K562 (cell line): ENCODE measurements at regions not wholly inside any gene's neighbourhood (a gene's known extent, or its start where the extent isn't known, plus 50 kb on each side); places are given as distances from the start of the nearest gene placed in this dataset.
A peak's percentile ranks its signal among the peaks of the same experiment; 100 is the strongest.

Experiments used
- CHD4 ChIP-seq: fragments of 200-600 bp; sonication (generic); IDR thresholded peaks from 3 replicates; pipeline ENCODE4 v1.6.1; 2012; ENCODE audit warnings: low read depth, mild to moderate bottlenecking, mixed read lengths, low read length, inconsistent platforms; ENCODE audit not compliant: insufficient read depth, insufficient replicate concordance, poor library complexity, severe bottlenecking
- CREB5 ChIP-seq: fragments of 250-450 bp; sonication (Bioruptor Pico); IDR thresholded peaks from 2 replicates; pipeline ENCODE4 v1.5.0; 2020; ENCODE audit warnings: mild to moderate bottlenecking
- GABPB1 ChIP-seq: sonication (generic); formaldehyde crosslinking; IDR thresholded peaks from 2 replicates; pipeline ENCODE4 v1.8.0; 2022; ENCODE audit warnings: mild to moderate bottlenecking, missing genetic modification reagents
- GATAD2A ChIP-seq: fragments of 450-650 bp; IDR thresholded peaks from 2 replicates; pipeline ENCODE4 v1.6.1; 2017
- HIVEP1 ChIP-seq: fragments of 250-450 bp; sonication (Bioruptor Pico); IDR thresholded peaks from 2 replicates; pipeline ENCODE4 v1.4.0; 2020; ENCODE audit warnings: mild to moderate bottlenecking
- HMG20A ChIP-seq: fragments of 450-650 bp; formaldehyde crosslinking; conservative IDR thresholded peaks from 2 replicates; pipeline ENCODE4 v1.4.0; 2020; ENCODE audit warnings: mild to moderate bottlenecking, mixed read lengths
- LARP7 ChIP-seq: fragments of 450-650 bp; IDR thresholded peaks from 2 replicates; pipeline ENCODE4 v1.6.1; 2016
- MCM2 ChIP-seq: fragments of 450-650 bp; IDR thresholded peaks from 2 replicates; pipeline ENCODE4 v1.6.1; 2017; ENCODE audit warnings: low read depth, mild to moderate bottlenecking
- SETDB1 ChIP-seq: IDR thresholded peaks from one replicate; pipeline ENCODE4 v1.6.1; 2012; ENCODE audit warnings: low read length, control low read depth, inconsistent platforms
- STAT5B ChIP-seq: fragments of 250-450 bp; sonication (Bioruptor Pico); IDR thresholded peaks from 2 replicates; pipeline ENCODE4 v1.8.0; 2021; ENCODE audit warnings: mild to moderate bottlenecking, inconsistent platforms
- U2AF1 ChIP-seq: fragments of 200-400 bp; formaldehyde crosslinking; optimal IDR thresholded peaks from 2 replicates; pipeline ENCODE3; 2017; ENCODE audit warnings: mild to moderate bottlenecking, low read depth, low read length, moderate library complexity
- U2AF2 ChIP-seq: fragments of 200-400 bp; formaldehyde crosslinking; optimal IDR thresholded peaks from 2 replicates; pipeline ENCODE3; 2017; ENCODE audit warnings: low read depth, mild to moderate bottlenecking, low read length
- ZBTB1 ChIP-seq: sonication (generic); formaldehyde crosslinking; IDR thresholded peaks from 2 replicates; pipeline ENCODE4 v1.8.1; 2023; ENCODE audit warnings: missing genetic modification reagents, low read depth, mild to moderate bottlenecking, borderline replicate concordance
- ZNF431 ChIP-seq: sonication (generic); formaldehyde crosslinking; IDR thresholded peaks from 2 replicates; pipeline ENCODE4 v1.8.0; 2022; ENCODE audit warnings: mild to moderate bottlenecking, missing genetic modification reagents
- ZNF764 ChIP-seq: fragments of 250-450 bp; sonication (Bioruptor Pico); IDR thresholded peaks from 2 replicates; pipeline ENCODE4 v1.4.0; 2020; ENCODE audit warnings: low read depth, mild to moderate bottlenecking, moderate library complexity
- TF ChIP-seq, protein P1 (sequence below): fragments of 250-450 bp; sonication (Bioruptor Pico); IDR thresholded peaks from 2 replicates; pipeline ENCODE4 v1.5.1; 2021; ENCODE audit warnings: mild to moderate bottlenecking
- TF ChIP-seq, protein P2 (sequence below): fragments of 450-650 bp; conservative IDR thresholded peaks from 2 replicates; pipeline ENCODE4 v1.6.1; 2016; ENCODE audit warnings: missing genetic modification characterization, low read depth, mild to moderate bottlenecking, control low read depth, missing compliant biosample characterization
- TF ChIP-seq, protein P3 (sequence below): fragments of 250-450 bp; sonication (Bioruptor Pico); IDR thresholded peaks from 2 replicates; pipeline ENCODE4 v1.4.0; 2020; ENCODE audit warnings: mild to moderate bottlenecking, moderate library complexity, borderline replicate concordance
- TF ChIP-seq, protein P4 (sequence below): fragments of 450-650 bp; IDR thresholded peaks from 2 replicates; pipeline ENCODE4 v1.6.1; 2016
- TF ChIP-seq, protein P5 (sequence below): fragments of 250-450 bp; sonication (Bioruptor Pico); IDR thresholded peaks from 2 replicates; pipeline ENCODE4 v1.6.1; 2021; ENCODE audit warnings: mild to moderate bottlenecking

DNA sequence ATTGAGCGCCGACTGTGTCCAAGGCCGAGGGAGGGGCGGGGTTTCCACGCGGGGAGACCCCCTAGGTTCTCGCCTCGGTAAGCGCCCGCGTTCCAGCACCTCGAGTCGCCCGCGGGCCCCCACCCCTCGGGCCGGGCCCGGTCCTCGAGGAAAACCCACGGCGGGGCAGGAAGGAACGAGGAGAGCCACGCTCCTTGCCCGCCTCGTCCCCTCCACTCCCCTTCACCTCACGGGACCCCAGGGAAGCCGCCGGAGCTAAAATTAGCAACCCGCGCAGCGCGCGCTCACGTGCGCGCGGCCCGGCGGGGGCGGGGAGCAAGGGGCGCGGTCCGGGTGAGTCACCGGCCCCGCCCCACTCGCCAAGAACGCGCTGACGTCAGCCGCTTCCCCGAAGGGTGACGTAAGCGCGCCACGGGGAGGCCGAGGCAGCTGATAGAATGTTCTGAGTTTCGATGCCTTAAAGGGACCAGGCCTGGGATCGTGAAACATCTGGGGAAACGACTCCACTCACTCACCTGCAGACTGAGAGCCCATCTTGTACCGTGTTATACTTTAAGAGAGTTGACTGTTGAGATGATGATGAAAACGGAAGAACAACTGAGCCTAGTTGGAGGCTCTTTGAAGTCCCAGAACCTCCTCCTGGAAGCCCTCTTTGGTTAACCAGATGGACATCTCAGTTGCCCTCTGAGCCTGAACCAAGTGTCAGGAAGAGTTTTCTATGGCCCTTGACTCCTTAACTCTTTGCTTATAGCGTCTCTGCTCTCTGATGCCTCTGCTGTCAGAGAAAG, 49.7 kb upstream of the ATF3 start (continued):
- TF ChIP-seq CREB5 = no peak
- no peak for TF ChIP-seq HIVEP1 (CRISPR knock-in tag)
- peak; percentile 83 for TF ChIP-seq U2AF1
- no peak for TF ChIP-seq ZBTB1 (CRISPR knock-in tag)
- TF ChIP-seq, protein P1, sequence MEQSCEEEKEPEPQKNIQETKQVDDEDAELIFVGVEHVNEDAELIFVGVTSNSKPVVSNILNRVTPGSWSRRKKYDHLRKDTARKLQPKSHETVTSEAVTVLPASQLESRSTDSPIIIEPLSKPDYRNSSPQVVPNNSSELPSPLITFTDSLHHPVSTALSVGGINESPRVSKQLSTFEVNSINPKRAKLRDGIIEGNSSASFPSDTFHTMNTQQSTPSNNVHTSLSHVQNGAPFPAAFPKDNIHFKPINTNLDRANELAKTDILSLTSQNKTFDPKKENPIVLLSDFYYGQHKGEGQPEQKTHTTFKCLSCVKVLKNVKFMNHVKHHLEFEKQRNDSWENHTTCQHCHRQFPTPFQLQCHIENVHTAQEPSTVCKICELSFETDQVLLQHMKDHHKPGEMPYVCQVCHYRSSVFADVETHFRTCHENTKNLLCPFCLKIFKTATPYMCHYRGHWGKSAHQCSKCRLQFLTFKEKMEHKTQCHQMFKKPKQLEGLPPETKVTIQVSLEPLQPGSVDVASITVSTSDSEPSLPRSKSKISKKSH (CRISPR knock-in tag) = no peak
- TF ChIP-seq, protein P2, sequence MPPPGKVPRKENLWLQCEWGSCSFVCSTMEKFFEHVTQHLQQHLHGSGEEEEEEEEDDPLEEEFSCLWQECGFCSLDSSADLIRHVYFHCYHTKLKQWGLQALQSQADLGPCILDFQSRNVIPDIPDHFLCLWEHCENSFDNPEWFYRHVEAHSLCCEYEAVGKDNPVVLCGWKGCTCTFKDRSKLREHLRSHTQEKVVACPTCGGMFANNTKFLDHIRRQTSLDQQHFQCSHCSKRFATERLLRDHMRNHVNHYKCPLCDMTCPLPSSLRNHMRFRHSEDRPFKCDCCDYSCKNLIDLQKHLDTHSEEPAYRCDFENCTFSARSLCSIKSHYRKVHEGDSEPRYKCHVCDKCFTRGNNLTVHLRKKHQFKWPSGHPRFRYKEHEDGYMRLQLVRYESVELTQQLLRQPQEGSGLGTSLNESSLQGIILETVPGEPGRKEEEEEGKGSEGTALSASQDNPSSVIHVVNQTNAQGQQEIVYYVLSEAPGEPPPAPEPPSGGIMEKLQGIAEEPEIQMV (tag) = no peak
- peak; percentile 72; the same call in 1 of the 2 replicates for TF ChIP-seq GABPB1 (CRISPR knock-in tag)
- TF ChIP-seq U2AF2 = no peak
- TF ChIP-seq, protein P3, sequence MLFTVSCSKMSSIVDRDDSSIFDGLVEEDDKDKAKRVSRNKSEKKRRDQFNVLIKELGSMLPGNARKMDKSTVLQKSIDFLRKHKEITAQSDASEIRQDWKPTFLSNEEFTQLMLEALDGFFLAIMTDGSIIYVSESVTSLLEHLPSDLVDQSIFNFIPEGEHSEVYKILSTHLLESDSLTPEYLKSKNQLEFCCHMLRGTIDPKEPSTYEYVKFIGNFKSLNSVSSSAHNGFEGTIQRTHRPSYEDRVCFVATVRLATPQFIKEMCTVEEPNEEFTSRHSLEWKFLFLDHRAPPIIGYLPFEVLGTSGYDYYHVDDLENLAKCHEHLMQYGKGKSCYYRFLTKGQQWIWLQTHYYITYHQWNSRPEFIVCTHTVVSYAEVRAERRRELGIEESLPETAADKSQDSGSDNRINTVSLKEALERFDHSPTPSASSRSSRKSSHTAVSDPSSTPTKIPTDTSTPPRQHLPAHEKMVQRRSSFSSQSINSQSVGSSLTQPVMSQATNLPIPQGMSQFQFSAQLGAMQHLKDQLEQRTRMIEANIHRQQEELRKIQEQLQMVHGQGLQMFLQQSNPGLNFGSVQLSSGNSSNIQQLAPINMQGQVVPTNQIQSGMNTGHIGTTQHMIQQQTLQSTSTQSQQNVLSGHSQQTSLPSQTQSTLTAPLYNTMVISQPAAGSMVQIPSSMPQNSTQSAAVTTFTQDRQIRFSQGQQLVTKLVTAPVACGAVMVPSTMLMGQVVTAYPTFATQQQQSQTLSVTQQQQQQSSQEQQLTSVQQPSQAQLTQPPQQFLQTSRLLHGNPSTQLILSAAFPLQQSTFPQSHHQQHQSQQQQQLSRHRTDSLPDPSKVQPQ (CRISPR knock-in tag) = no peak
- TF ChIP-seq LARP7 = no peak
- TF ChIP-seq, protein P4, sequence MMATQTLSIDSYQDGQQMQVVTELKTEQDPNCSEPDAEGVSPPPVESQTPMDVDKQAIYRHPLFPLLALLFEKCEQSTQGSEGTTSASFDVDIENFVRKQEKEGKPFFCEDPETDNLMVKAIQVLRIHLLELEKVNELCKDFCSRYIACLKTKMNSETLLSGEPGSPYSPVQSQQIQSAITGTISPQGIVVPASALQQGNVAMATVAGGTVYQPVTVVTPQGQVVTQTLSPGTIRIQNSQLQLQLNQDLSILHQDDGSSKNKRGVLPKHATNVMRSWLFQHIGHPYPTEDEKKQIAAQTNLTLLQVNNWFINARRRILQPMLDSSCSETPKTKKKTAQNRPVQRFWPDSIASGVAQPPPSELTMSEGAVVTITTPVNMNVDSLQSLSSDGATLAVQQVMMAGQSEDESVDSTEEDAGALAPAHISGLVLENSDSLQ = peak; percentile 32; the same call in 1 of the 2 replicates
- TF ChIP-seq MCM2 = no peak
- TF ChIP-seq ZNF764 (CRISPR knock-in tag) = no peak
- no peak for TF ChIP-seq STAT5B
- TF ChIP-seq ZNF431 = no peak
- peak; percentile 98 for TF ChIP-seq CHD4
- TF ChIP-seq, protein P5, sequence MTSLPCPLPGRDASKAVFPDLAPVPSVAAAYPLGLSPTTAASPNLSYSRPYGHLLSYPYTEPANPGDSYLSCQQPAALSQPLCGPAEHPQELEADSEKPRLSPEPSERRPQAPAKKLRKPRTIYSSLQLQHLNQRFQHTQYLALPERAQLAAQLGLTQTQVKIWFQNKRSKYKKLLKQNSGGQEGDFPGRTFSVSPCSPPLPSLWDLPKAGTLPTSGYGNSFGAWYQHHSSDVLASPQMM (CRISPR knock-in tag) = no peak
- peak; percentile 13; the same call in 1 of the 2 replicates for TF ChIP-seq GATAD2A
- TF ChIP-seq HMG20A (CRISPR knock-in tag) = no peak
- no peak for TF ChIP-seq SETDB1
